DMS53 (cell line): ENCODE measurements at regions not wholly inside any gene's neighbourhood (a gene's known extent, or its start where the extent isn't known, plus 50 kb on each side); places are given as distances from the start of the nearest gene placed in this dataset.
"Not testable (repeated sequence)": the region's sequence is repeated elsewhere in the genome, so short reads cannot be mapped to it uniquely, and the experiment has no call there.

Source experiments
- DNase-seq: peaks from one replicate; lab custom pipeline; 2025; lab: John Stamatoyannopoulos, UW

DNA sequence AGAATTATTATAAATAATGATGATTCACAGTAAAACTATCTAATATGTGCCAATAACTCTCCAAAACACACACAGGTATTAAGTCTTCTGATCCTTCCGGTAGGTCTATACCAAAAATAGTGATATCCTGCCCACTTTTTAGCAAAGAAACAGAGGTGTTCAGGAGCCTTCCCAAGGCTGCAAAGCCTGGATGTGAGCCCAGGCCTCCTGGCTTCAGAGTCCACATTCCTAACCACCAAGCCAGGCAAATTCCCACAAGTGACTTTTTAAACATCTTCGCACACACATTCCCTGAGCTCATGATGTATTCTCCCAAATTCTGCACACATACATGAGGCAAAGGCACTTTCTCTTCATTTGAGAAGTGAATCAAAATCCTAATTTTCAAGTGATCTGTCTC, 376.6 kb downstream of the BCL2L11 start:
- DNase-seq: not testable (repeated sequence)

DNA sequence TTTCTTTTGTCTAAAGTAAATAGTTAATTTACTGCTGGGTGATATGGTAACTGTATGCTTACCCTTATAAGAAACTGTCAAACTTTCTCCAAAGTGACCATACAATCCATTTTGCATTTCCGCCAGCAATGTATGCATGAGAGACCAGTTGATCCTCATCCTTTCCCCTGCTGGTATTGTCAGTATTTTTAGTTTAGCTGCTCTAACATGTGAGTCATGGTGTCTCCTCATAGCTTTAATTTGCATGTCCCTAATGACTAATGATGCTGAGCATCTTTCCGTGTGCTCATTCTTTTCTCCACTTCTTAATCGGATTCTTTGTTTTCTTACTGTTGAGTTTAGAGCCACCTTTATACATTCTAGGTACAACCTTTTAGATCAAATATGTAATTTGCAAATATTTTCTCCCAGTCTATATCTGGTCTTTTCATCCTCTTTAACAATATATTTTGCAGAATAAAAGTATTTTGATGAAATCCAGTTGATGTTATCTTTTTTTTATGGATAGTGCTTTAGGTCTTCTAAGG, 379.9 kb downstream of the BCL2L11 start:
- DNase-seq: not testable (repeated sequence)

DNA sequence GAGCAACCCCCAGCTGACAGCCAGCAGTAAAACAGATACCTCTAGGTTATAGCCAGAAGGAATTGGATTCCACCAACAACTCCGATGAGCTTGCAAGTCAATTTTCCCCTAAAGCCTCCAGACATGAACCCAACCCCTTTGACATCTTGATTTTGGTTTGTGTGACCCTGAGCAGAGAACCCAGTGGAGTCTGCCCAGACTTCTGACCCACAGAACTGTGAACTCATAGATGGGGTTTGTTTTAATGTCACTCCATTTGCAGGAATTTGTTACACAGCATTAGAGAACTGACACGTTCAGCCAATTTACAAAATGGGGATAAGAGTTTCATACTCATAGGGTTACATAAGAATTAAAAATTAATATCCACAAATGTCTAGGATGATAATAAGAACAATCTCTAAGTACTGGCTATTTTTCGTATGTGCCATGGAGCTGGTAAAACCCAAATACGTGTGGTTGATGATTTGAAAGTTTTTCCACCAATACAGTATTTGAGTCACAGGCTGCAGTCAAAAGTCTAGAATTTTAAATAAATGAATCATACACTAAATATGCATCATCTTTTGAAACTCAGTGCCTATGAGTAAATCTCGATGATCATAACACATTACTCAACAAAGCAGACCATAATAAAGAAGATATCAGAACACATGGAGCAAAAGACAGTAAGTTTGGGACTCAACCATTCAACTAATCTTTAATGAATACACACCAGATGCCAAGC, 380.0 kb downstream of the ANAPC1 start:
- DNase-seq: not testable (repeated sequence)

DNA sequence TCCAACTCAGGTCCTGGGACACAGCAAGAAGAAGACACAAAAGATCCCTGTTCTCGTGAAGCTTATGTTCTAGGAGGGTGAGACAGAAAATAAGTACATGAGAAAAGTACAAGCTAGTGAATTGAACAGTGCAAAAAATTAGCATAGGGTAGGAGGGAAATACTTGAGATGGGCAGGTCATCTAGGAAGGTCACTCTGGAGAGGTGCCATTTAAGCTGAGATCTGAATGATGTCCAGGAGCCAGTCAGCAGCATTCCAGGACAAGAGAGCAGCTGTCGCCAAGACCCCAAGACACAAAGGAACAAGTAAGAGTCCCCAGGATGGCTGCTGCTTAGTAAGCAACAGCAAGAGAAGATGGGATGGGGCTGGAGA, 379.4 kb downstream of the ANAPC1 start:
- DNase-seq: not testable (repeated sequence)

DNA sequence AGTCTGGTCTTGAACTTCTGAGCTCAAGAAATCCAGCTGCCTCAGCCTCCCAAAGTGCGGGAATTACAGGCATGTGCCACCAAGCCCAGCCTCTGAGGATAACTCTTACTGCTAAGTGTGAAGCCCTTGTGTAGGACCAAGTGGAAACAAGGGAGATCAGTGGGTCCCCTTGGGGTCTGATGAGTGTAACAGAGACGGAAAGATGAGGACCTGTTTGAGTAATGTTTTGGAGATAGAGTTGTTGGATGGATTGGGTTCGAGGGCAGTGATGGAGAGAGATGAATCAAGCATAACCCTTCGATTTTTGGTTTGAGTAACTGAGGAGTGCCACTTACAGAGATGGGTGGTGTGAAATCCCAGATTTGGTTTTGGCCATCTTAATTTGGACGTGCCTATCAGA, 378.7 kb downstream of the ANAPC1 start:
- not testable (repeated sequence) for DNase-seq

DNA sequence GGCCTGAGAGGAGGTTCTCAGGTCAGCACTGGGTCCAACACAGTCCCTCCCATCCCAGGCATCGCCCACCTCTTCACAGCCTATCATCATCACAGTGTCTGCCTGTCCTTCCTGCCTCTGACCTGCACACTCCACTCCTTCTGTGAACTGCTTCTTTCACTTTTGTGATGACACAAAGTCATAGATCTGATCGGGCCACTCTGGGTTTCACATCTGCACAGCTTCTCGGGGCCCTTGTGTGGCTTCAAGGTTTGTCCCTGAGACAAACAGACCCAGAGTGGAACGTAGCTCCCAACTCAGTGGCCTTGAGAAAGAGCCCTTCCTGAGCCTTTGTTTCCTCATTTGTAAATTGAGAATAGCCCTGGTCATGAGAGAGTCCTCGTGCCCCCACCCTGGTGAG, 377.1 kb downstream of the ANAPC1 start:
- not testable (repeated sequence) for DNase-seq

DNA sequence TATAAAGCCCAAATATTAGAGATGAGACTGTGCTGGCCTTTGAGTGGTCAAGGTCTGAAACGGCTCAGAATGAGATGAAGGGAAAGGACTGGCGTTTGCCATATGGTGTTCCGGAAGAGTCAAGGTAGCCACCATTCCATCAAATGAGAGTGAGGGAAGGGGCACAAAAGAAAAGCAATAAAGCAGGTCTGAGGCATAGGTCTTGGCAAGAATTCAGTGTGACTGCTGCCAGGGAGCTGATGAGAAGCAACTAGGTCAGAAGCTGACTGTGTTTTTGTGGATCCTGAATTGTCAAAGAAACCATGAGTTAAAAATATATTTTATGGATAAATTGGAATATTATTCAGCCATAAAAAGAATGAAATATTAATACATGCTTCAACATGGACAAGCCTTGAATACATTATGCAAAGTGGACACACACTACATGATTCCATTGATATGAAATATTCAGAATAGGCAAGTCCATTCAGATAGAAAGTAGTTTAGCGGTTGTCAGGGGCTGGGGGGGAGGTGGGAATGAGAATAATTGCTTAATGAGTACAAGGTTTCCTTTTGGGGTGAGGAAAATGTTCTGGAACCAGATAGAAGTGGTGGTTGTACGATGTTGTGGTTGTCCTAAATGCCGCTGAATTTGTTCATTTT, 374.6 kb downstream of the ANAPC1 start:
- DNase-seq: not testable (repeated sequence)

DNA sequence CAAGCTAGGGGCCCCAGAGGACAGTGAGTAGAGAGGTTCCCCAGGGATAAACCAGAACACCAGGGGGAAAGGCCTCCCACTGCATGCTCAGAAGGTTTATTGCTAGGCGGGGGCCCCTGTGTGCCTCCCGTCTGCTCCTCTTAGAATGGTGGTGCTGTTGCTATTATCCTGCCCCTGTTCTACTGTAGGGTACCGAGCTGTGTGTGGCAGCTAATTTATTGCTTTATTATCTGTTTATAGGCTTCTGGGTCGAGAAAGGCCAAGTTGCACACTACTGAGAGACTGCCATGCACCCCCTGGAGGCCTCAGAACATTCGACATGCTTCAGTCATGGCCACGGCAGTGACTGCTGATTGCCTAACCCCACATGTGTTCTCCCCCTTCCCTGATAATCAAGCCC, 373.6 kb downstream of the ANAPC1 start:
- not testable (repeated sequence) for DNase-seq

DNA sequence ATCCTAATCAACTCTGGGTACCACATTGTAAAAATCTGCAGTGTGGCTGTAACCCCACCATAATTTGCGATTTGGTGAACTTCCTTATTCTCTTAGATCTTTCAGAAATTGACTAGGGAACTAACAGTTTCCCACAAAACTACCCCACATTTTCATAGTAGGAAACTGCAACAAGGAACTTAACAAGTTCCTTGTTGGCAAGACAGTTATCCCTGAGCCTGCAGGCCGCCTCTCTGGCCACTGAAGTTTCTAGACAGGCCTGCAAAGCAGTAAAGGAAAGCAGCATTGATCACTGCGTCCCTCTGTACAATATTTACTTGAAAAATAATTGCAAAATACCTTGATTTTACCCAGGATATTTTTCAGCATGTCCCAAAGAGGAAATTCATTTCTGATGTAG, 372.9 kb downstream of the ANAPC1 start:
- not testable (repeated sequence) for DNase-seq

DNA sequence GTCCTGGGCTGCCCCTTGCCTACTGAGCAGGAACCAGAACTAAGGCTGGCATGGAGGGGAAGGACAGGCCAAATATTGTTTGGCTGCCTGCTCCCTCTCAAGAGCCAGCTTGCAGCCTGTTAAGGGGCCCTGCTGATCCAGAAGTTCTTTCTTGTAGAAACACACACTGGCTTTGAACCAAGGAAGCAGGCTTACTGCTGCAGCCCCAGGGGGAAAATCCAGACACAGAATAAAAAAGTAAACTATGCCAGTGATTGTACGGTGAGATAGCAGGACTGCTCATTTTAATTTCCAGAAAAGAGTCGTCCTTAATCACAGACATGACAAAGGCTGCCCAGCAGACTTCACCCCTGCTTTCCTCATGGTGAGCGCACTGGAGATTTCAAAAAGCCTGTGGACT, 371.6 kb downstream of the ANAPC1 start:
- DNase-seq: not testable (repeated sequence)

DNA sequence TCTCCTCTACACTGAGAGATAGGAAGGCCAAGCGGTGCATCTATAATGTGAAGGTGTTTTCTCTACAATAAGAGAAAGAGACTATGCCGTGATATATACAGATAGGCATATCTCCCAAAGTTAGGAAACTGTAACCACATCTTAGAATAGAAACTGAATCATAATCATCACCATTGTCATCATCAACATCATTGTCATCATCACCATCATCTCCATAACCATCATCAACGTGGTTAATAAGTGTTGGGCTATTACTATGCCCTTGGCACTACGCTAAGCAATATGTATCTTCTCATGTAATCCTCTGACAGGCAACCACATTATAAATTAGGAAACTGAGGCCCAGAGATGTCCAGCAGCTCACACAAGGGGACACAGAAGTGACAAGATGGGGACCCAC, 369.9 kb downstream of the ANAPC1 start:
- not testable (repeated sequence) for DNase-seq

DNA sequence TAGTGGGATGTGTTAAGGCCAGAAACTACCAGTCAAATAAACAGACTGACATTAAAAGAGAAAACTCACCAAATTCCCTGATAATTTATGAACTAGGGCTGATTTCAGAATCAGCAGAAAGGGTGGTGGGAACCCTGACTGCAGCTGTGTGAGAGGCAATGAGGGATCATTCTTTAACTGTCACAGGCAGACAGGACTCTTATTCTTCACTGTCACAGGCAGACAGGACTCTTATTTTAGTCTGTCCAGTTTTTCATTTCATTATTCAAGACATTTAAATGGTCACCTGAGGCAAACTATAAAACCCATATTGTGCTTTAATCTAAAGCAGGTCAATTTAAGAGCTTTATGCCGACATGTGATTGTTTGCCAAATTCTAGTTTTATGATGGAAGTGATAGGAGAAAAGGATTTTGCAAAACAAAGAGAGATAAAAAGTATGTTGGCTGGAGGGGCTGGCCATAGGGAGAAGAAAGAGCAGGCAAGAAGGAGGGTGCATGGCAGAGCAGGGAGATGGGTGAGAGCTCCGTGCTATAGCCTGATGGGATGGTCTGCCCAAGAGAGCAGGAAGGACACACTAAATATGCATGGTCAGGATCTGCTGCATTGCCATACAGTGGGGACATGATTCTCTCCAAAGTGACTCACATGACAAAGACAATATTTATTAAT, 366.8 kb downstream of the ANAPC1 start:
- not testable (repeated sequence) for DNase-seq

DNA sequence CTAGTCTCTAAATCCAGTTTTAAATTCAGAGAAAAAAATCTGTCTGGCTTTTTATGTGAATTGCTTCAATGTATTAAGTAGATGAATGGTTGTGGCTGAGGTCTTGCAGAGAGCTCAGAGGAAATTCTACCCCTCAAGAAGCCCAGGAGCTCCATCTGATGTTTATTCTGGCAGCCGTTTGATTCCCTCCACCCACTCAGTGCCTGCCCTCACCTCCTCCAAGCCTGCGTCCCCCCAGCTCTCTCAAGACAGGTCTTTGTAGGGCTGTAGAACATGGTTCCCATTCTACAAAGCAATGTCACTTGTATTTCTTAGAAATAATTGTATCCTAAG, 366.3 kb downstream of the ANAPC1 start:
- not testable (repeated sequence) for DNase-seq

DNA sequence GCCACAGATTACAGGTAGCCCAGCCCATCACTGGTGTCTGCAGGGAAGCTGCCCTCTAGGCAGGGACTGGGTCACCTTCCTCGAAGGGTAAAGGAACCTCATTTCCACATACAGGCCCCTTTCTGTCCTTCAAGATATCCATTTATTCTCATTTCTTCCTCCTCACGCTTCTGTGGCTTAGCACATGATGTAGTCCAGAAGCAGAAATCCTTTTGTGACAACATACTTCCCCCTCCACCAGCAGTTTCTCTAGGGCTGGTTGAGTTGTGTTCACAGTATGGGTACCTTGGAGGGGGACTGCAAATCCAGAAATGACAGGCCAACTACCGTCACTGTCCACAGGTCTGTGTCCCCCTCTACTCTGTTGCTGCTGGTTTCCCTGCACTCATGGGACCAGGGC, 364.9 kb downstream of the ANAPC1 start:
- no peak for DNase-seq

DNA sequence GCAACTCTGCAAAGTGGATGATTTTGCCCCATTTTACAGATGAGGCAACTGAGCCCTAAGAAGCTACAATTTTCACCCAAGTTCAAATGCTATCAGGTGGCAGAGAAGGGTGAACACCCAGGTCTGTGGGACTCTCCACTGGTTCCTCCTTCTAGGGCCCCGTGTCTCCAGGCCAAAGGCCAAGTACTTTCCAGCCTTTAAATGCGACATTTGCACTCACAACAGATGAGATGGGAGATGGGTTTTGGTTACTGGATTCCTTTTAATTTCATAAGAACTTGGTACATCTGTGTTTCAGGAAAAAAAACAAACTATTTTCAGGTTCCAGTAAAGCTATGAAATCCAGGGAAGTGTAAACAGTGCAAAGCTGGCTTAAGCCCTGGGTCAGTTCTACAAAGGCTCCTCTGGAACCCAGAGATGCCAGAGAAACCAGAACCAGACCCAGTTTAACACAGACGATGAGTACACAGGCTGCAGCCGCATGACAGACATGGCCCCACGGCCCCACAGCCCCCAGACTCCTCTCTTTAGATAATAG, 361.7 kb downstream of the ANAPC1 start:
- DNase-seq: no peak

DNA sequence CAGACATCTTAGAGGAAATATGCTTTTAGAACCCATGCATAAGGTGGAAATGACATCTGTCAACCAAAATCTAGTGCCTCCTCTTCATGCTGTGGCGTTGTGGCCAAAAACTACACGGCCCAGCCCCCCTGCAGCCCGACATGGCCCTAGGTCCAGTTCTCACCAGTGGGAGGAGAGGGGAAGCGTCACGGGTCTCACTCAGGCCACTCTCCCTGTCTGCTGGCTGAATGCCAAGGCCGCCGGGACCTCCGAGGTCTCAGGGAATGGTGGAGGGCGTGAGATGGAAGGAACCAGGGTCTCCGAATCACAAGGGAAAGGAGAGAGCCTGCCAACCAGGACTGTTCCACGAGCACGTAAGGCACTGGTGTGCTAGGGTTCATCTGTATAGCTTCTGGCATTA, 361.0 kb downstream of the ANAPC1 start:
- DNase-seq: no peak

DNA sequence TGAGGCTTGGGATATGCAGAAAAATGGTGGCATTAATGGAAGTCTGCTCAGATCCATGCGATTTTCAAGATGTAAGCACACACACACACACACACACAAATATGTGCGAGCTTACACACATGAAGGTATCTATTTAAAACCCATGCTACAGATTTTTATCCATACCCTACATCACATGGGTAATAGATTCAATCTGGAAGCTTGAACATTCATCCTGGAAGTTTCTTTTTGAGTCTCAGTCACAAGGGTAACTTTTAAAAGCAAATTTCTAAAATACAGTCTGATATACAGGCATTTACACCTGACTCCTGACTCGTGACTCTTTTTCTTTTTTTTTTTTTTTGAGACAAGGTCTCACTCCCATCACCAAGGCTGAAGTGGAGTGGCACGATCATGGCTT, 359.0 kb downstream of the ANAPC1 start:
- DNase-seq: not testable (repeated sequence)

DNA sequence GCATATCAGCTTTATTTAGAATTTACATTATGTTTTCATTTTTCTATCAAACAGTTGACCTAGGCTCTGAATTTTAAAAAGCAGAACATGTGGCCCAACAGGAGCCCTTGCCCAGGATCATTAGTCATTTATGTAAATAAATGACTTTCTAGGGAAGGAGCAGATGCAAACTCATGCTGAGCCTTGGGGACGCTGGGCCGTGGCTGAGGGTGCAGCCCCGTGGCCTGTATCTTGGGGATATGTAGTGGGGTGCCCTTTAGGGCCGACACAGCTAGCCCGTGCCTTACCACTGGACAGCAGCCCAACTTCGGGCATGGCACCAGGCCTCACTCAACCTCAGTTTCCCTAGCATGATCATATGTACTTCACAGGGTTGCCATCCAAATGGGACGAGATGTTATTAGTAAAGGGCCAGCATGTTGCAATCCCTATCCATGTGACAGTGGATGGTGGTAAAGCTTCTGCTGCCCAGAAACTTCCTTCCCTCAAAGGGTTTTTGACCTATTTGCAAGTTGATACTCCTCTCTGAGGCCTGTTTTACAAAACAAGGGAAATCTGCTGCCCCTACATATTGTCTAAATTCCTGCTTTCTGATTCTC, 357.9 kb downstream of the ANAPC1 start:
- not testable (repeated sequence) for DNase-seq

DNA sequence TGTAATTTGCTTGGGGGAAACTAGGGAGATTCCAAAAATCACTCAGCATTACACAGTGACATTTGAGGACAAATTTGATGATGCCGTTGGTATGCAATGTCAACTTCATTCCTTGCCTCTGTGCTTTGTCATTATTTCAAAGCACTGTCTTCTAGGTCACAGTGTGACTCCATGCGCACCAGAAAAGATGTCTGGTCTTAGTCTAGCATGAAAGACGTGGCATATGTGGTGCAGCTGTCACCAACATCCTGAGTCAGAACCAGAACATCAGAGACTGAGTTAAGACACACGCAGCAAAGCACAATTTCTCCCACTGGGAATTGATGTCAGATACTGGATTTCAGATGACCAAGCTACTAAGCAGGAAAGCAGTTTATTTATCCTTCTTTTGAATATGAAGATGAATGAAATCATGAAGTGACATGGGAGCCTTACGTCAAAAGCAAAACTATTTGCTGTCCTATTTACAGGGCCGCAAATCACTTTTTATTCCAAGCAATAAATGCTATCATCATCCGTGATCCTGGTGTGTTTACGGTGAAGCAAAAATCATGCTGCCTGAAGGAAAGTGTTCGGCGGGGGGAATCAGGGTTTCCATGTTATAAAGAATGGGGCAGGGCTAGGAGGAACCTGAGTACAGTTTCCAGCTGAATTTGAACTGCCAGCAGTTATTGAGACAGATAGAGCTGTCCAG, 356.1 kb downstream of the ANAPC1 start:
- not testable (repeated sequence) for DNase-seq

DNA sequence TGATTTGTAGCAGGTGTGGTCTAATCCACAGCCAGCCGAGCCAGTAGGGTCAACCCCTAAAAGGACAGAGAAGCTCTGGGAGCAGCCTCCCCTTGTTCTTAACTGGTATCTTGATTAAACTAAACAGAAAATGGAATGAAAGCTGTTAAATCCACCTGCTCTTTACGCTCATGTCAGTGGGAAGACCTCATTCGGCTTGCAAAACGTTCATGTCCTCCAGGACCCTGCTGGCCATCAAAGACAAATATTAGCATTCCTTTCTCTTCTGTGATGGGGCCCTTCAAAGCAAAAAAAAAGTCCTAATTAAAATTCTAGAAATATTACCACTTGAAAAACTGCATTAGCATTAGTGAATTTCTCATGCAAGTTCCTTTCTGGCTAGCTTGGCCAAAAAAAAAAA, 355.0 kb downstream of the ANAPC1 start:
- DNase-seq: not testable (repeated sequence)

DNA sequence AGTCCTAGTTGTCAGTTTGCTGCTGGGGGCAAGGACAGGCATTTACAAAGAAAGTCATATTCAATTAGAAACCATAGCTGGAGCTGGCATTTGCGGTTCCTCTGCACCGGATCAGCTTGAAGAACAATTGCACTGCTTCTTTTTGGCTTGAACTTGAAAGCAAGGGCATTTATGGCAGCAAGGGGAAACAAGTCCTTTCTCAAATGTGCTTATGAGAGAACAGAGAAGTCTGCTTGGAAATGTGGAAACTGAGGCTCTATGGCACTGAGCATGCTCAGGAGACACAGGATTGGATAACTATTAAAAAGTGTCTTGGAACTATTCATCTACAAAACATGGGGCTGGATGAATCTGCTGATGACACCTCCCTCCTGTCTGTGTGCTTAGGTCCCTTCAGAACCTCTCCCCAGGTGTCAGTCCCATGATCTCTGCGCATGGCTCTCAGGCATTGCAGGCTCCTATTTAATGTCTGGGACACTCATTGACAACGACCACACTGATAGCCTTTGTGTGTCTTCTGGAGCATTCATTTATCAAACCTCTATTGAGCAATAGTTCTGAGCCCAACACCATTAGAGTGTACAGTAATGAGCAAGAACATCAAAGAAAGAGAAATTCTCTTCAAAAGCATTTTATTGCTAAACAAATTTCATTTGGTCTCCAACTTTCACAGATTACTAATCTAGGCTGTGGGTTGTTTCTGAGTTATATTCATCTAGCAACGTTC, 353.6 kb downstream of the ANAPC1 start:
- not testable (repeated sequence) for DNase-seq
